HEK293 (cell line): ENCODE measurements at regions not wholly inside any gene's neighbourhood (a gene's known extent, or its start where the extent isn't known, plus 50 kb on each side); places are given as distances from the start of the nearest gene placed in this dataset.

Experiments used
- CTCF ChIA-PET: fragments of 350-600 bp; formaldehyde crosslinking; extraction: SDS; loops from one replicate; lab custom pipeline; 2021; ENCODE audit warnings: antibody characterized with exemption; lab: Yijun Ruan, JAX
- POLR2A ChIA-PET: fragments of 300-600 bp; formaldehyde crosslinking; extraction: SDS; loops from one replicate; lab custom pipeline; 2020; ENCODE audit warnings: antibody characterized with exemption, inconsistent platforms; lab: Yijun Ruan, JAX
- H3K27ac ChIP-seq: fragments of 200-500 bp; sonication (Bioruptor generic); 2 replicates; pipeline ENCODE4 v1.5.1; 2014; ENCODE audit warnings: low read depth, low read length, control low read depth, inconsistent platforms; ENCODE audit errors: extremely low read depth
- H3K36me3 ChIP-seq, 2 experiments: fragments of 200-500 bp in 1 of 2; sonication (Bioruptor generic) in 1 of 2; 1 replicate in 1 of 2; 2 replicates in 1 of 2; pipeline ENCODE4 v1.5.1; 2014 to 2017; ENCODE audit warnings: inconsistent platforms in 2 of 2, low read length in 2 of 2; ENCODE audit not compliant: control insufficient read depth in 2 of 2, insufficient read depth in 1 of 2
- H3K4me1 ChIP-seq: fragments of 200-500 bp; sonication (Bioruptor generic); 2 replicates; pipeline ENCODE4 v1.5.1; 2014; ENCODE audit warnings: mild to moderate bottlenecking, low read length, inconsistent platforms; ENCODE audit not compliant: control insufficient read depth, insufficient read depth
- H3K4me3 ChIP-seq: 2 replicates; pipeline ENCODE4 v1.5.1; 2011; ENCODE audit warnings: low read depth, mild to moderate bottlenecking, control low read depth, low read length, moderate library complexity
- H3K9me3 ChIP-seq: fragments of 200-500 bp; sonication (Bioruptor generic); 2 replicates; pipeline ENCODE4 v1.5.1; 2014; ENCODE audit warnings: low read depth, low read length, inconsistent platforms; ENCODE audit not compliant: control insufficient read depth, insufficient read depth
- KLF8 ChIP-seq: fragments of 450-650 bp; formaldehyde crosslinking; IDR thresholded peaks from 2 replicates; pipeline ENCODE4 v1.5.1; 2016; ENCODE audit warnings: missing biosample characterization, missing genetic modification characterization
- OSR2 ChIP-seq: fragments of 450-650 bp; formaldehyde crosslinking; IDR thresholded peaks from 2 replicates; pipeline ENCODE4 v1.5.1; 2016; ENCODE audit warnings: missing biosample characterization, missing genetic modification characterization
- SCRT2 ChIP-seq: fragments of 450-650 bp; formaldehyde crosslinking; IDR thresholded peaks from 2 replicates; pipeline ENCODE4 v1.5.1; 2016; ENCODE audit warnings: missing biosample characterization, missing genetic modification characterization
- SETDB1 ChIP-seq: IDR thresholded peaks from one replicate; pipeline ENCODE4 v1.6.1; 2017; ENCODE audit warnings: mild to moderate bottlenecking, low read length, moderate library complexity, mixed read lengths; ENCODE audit not compliant: insufficient read length
- SP3 ChIP-seq: fragments of 450-650 bp; formaldehyde crosslinking; IDR thresholded peaks from 2 replicates; pipeline ENCODE4 v1.5.1; 2016; ENCODE audit warnings: missing biosample characterization, missing genetic modification characterization
- TRIM28 ChIP-seq: IDR thresholded peaks from 2 replicates; pipeline ENCODE4 v1.6.1; 2011; ENCODE audit warnings: low read length, control low read depth, borderline replicate concordance
- WT1 ChIP-seq: fragments of 450-650 bp; formaldehyde crosslinking; IDR thresholded peaks from 2 replicates; pipeline ENCODE4 v1.5.1; 2016; ENCODE audit warnings: missing biosample characterization, missing genetic modification characterization
- ZBTB20 ChIP-seq: fragments of 450-650 bp; formaldehyde crosslinking; IDR thresholded peaks from 2 replicates; pipeline ENCODE4 v1.5.1; 2016; ENCODE audit warnings: missing biosample characterization, missing genetic modification characterization
- ZFP3 ChIP-seq: fragments of 450-650 bp; formaldehyde crosslinking; IDR thresholded peaks from 2 replicates; pipeline ENCODE4 v1.5.1; 2016; ENCODE audit warnings: low read depth, missing biosample characterization, missing genetic modification characterization
- ZNF121 ChIP-seq: fragments of 450-650 bp; formaldehyde crosslinking; IDR thresholded peaks from 2 replicates; pipeline ENCODE4 v1.5.1; 2016; ENCODE audit warnings: missing biosample characterization, missing genetic modification characterization
- ZNF155 ChIP-seq: fragments of 450-650 bp; formaldehyde crosslinking; IDR thresholded peaks from 2 replicates; pipeline ENCODE4 v1.5.1; 2016; ENCODE audit warnings: missing biosample characterization, missing genetic modification characterization
- ZNF157 ChIP-seq: fragments of 450-650 bp; formaldehyde crosslinking; IDR thresholded peaks from 2 replicates; pipeline ENCODE4 v1.5.1; 2016; ENCODE audit warnings: missing biosample characterization, missing genetic modification characterization
- ZNF175 ChIP-seq: fragments of 450-650 bp; formaldehyde crosslinking; IDR thresholded peaks from 2 replicates; pipeline ENCODE4 v1.5.1; 2016; ENCODE audit warnings: missing biosample characterization, missing genetic modification characterization
- ZNF18 ChIP-seq: fragments of 450-650 bp; formaldehyde crosslinking; IDR thresholded peaks from 2 replicates; pipeline ENCODE4 v1.5.1; 2016; ENCODE audit warnings: missing biosample characterization, missing genetic modification characterization
- ZNF202 ChIP-seq: fragments of 450-650 bp; formaldehyde crosslinking; IDR thresholded peaks from 2 replicates; pipeline ENCODE4 v1.5.1; 2016; ENCODE audit warnings: missing biosample characterization, missing genetic modification characterization, borderline replicate concordance
- ZNF266 ChIP-seq: fragments of 450-650 bp; formaldehyde crosslinking; IDR thresholded peaks from 2 replicates; pipeline ENCODE4 v1.5.1; 2016; ENCODE audit warnings: missing biosample characterization, missing genetic modification characterization, low read depth
- ZNF341 ChIP-seq: fragments of 450-650 bp; formaldehyde crosslinking; IDR thresholded peaks from 2 replicates; pipeline ENCODE4; 2016; ENCODE audit warnings: low read depth, missing biosample characterization, missing genetic modification characterization
- ZNF391 ChIP-seq: fragments of 450-650 bp; formaldehyde crosslinking; IDR thresholded peaks from 2 replicates; pipeline ENCODE4 v1.5.1; 2016; ENCODE audit warnings: low read depth, missing biosample characterization, missing genetic modification characterization, borderline replicate concordance
- ZNF423 ChIP-seq: fragments of 450-650 bp; formaldehyde crosslinking; IDR thresholded peaks from 2 replicates; pipeline ENCODE4 v1.5.1; 2016; ENCODE audit warnings: missing biosample characterization, missing genetic modification characterization
- ZNF433 ChIP-seq: fragments of 450-650 bp; formaldehyde crosslinking; IDR thresholded peaks from 2 replicates; pipeline ENCODE4 v1.5.1; 2016; ENCODE audit warnings: missing biosample characterization, missing genetic modification characterization, low read depth
- ZNF530 ChIP-seq: fragments of 450-650 bp; formaldehyde crosslinking; IDR thresholded peaks from 2 replicates; pipeline ENCODE4 v1.5.1; 2016; ENCODE audit warnings: low read depth, missing biosample characterization, missing genetic modification characterization
- ZNF623 ChIP-seq: fragments of 450-650 bp; formaldehyde crosslinking; IDR thresholded peaks from 2 replicates; pipeline ENCODE4 v1.5.1; 2016; ENCODE audit warnings: missing biosample characterization, missing genetic modification characterization
- ZNF624 ChIP-seq: fragments of 450-650 bp; formaldehyde crosslinking; IDR thresholded peaks from 2 replicates; pipeline ENCODE4 v1.5.1; 2017; ENCODE audit warnings: missing biosample characterization, missing genetic modification characterization
- ZNF670 ChIP-seq: fragments of 450-650 bp; formaldehyde crosslinking; IDR thresholded peaks from 2 replicates; pipeline ENCODE4 v1.5.1; 2016; ENCODE audit warnings: missing biosample characterization, missing genetic modification characterization, low read depth
- ZNF677 ChIP-seq: fragments of 450-650 bp; IDR thresholded peaks from 2 replicates; pipeline ENCODE4 v1.5.0; 2018; ENCODE audit warnings: missing biosample characterization, mild to moderate bottlenecking, missing genetic modification characterization, moderate library complexity
- ZNF707 ChIP-seq: fragments of 450-650 bp; formaldehyde crosslinking; IDR thresholded peaks from 2 replicates; pipeline ENCODE4 v1.5.1; 2016; ENCODE audit warnings: missing biosample characterization, missing genetic modification characterization
- ZNF76 ChIP-seq: fragments of 450-650 bp; formaldehyde crosslinking; IDR thresholded peaks from 2 replicates; pipeline ENCODE4; 2016; ENCODE audit warnings: low read depth, missing biosample characterization, missing genetic modification characterization, borderline replicate concordance
- ZNF768 ChIP-seq: fragments of 450-650 bp; formaldehyde crosslinking; IDR thresholded peaks from 2 replicates; pipeline ENCODE4 v1.5.1; 2018; ENCODE audit warnings: missing biosample characterization, mild to moderate bottlenecking, missing genetic modification characterization
- ZNF777 ChIP-seq: fragments of 450-650 bp; formaldehyde crosslinking; IDR thresholded peaks from 2 replicates; pipeline ENCODE4 v1.5.1; 2017; ENCODE audit warnings: missing biosample characterization, missing genetic modification characterization, borderline replicate concordance
- ZXDB ChIP-seq: fragments of 450-650 bp; formaldehyde crosslinking; IDR thresholded peaks from 2 replicates; pipeline ENCODE4 v1.5.1; 2016; ENCODE audit warnings: missing biosample characterization, missing genetic modification characterization
- TF ChIP-seq, protein P1 (sequence below): fragments of 450-650 bp; formaldehyde crosslinking; IDR thresholded peaks from 2 replicates; pipeline ENCODE4 v1.5.1; 2016; ENCODE audit warnings: missing biosample characterization, missing genetic modification characterization
- TF ChIP-seq, protein P2 (sequence below): fragments of 450-650 bp; formaldehyde crosslinking; IDR thresholded peaks from 2 replicates; pipeline ENCODE4 v1.5.1; 2017; ENCODE audit warnings: missing biosample characterization, missing genetic modification characterization
- TF ChIP-seq, protein P3 (sequence below): fragments of 450-650 bp; formaldehyde crosslinking; optimal IDR thresholded peaks from 2 replicates; pipeline ENCODE3; 2016; ENCODE audit warnings: missing biosample characterization, mild to moderate bottlenecking, missing genetic modification characterization

DNA sequence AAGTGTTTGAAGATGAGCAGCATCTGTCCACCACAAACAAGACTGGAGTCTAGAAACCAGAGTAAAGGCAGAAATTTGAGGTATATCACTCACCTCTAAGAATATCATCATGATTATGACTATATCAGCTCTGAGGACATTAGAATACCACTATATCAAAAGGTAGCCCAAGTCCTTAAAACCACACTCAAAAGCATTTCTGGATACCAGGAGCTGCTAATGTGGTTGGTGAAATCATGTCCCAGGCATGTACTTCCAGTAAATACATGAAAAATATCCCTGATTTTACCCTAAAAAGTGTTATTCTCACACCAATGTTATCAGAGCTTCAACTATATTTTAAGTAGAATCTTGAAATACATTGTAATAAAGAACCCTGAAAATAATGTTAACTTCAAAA is 136.3 kb upstream of the SMAD1 start:
- Histone ChIP-seq H3K4me3 (no peak overlapping the region), H3K4me1 (no peaks in the 10 kb centered on the region), H3K27ac (no peak overlapping the region), H3K9me3 (no peaks in the 10 kb centered on the region), H3K36me3 (no peaks in the 10 kb centered on the region)
- ChIA-PET POLR2A (no interaction called here), CTCF (no interaction called here)
- TF ChIP-seq, protein P1, sequence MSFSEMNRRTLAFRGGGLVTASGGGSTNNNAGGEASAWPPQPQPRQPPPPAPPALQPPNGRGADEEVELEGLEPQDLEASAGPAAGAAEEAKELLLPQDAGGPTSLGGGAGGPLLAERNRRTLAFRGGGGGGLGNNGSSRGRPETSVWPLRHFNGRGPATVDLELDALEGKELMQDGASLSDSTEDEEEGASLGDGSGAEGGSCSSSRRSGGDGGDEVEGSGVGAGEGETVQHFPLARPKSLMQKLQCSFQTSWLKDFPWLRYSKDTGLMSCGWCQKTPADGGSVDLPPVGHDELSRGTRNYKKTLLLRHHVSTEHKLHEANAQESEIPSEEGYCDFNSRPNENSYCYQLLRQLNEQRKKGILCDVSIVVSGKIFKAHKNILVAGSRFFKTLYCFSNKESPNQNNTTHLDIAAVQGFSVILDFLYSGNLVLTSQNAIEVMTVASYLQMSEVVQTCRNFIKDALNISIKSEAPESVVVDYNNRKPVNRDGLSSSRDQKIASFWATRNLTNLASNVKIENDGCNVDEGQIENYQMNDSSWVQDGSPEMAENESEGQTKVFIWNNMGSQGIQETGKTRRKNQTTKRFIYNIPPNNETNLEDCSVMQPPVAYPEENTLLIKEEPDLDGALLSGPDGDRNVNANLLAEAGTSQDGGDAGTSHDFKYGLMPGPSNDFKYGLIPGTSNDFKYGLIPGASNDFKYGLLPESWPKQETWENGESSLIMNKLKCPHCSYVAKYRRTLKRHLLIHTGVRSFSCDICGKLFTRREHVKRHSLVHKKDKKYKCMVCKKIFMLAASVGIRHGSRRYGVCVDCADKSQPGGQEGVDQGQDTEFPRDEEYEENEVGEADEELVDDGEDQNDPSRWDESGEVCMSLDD (tag by site-specific recombination): no peak
- TF ChIP-seq ZNF423: no peak
- TF ChIP-seq ZNF18 (tag by site-specific recombination): no peak
- TF ChIP-seq ZNF707: no peak
- no peak for TF ChIP-seq ZNF121 (tag by site-specific recombination)
- TF ChIP-seq ZNF670 (tag by site-specific recombination): no peak
- no peak for TF ChIP-seq OSR2 (tag by site-specific recombination)
- TF ChIP-seq ZXDB (tag by site-specific recombination): no peak
- TF ChIP-seq, protein P2, sequence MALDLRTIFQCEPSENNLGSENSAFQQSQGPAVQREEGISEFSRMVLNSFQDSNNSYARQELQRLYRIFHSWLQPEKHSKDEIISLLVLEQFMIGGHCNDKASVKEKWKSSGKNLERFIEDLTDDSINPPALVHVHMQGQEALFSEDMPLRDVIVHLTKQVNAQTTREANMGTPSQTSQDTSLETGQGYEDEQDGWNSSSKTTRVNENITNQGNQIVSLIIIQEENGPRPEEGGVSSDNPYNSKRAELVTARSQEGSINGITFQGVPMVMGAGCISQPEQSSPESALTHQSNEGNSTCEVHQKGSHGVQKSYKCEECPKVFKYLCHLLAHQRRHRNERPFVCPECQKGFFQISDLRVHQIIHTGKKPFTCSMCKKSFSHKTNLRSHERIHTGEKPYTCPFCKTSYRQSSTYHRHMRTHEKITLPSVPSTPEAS (tag by site-specific recombination): no peak
- TF ChIP-seq, protein P3, sequence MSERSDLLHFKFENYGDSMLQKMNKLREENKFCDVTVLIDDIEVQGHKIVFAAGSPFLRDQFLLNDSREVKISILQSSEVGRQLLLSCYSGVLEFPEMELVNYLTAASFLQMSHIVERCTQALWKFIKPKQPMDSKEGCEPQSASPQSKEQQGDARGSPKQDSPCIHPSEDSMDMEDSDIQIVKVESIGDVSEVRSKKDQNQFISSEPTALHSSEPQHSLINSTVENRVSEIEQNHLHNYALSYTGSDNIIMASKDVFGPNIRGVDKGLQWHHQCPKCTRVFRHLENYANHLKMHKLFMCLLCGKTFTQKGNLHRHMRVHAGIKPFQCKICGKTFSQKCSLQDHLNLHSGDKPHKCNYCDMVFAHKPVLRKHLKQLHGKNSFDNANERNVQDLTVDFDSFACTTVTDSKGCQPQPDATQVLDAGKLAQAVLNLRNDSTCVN (tag by site-specific recombination): no peak
- TF ChIP-seq ZNF777 (tag by site-specific recombination): no peak
- no peak for TF ChIP-seq SP3 (tag by site-specific recombination)
- no peak for TF ChIP-seq ZNF530 (tag by site-specific recombination)
- TF ChIP-seq KLF8 (tag by site-specific recombination): no peak
- TF ChIP-seq ZNF76 (tag by site-specific recombination): no peak
- TF ChIP-seq ZNF623: no peak
- TF ChIP-seq ZFP3 (tag by site-specific recombination): no peak
- TF ChIP-seq ZBTB20 (tag by site-specific recombination): no peak
- TF ChIP-seq SETDB1: no peak
- TF ChIP-seq SCRT2 (tag by site-specific recombination): no peak

DNA sequence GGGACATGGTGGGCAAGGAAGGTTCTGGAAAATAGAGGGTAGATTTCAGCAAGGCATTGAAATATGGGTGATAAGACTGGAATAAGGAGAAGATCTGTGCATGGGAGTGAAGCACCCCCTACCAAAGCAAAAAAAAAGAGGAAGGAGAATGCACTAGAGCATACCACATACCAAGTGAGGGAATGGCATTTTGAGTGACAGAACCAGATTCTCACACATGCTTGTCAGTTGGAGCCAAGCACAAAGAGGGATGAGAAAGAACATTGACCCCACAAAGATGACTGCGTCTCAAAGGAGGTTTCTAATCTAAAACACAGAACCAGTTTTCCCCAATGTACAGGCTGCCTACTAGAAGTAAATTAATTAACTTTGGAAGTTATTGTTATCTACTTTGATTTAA is 140.3 kb upstream of the SMAD1 start:
- ChIA-PET POLR2A (no interaction called here), CTCF (no interaction called here)
- no peaks in the 10 kb centered on the region for H3K9me3 ChIP-seq
- H3K36me3 ChIP-seq: no peaks in the 10 kb centered on the region
- H3K4me1 ChIP-seq: no peaks in the 10 kb centered on the region
- H3K4me3 ChIP-seq: no peak overlapping the region
- H3K27ac ChIP-seq: no peak overlapping the region
- TF ChIP-seq ZNF391 (tag by site-specific recombination) (no peak), ZNF768 (tag by site-specific recombination) (no peak), WT1 (no peak), ZNF202 (tag by site-specific recombination) (no peak), ZNF530 (tag by site-specific recombination) (no peak), ZNF677 (no peak), TRIM28 (no peak), ZNF624 (no peak), ZNF175 (tag by site-specific recombination) (no peak), ZNF155 (no peak), ZNF266 (no peak), OSR2 (tag by site-specific recombination) (no peak), ZNF157 (tag by site-specific recombination) (no peak), ZNF433 (tag by site-specific recombination) (no peak), ZNF341 (tag by site-specific recombination) (no peak), ZBTB20 (tag by site-specific recombination) (no peak)
